Neuron (in vitro differentiated cells): ENCODE measurements at regions not wholly inside any gene's neighbourhood (a gene's known extent, or its start where the extent isn't known, plus 50 kb on each side); places are given as distances from the start of the nearest gene placed in this dataset.

Experiments used
- H2AFZ ChIP-seq: one replicate; pipeline ENCODE4 v1.6.1; 2013; ENCODE audit warnings: low read depth, mild to moderate bottlenecking, inconsistent platforms, low read length, moderate library complexity
- H3K27me3 ChIP-seq: one replicate; pipeline ENCODE4 v1.6.1; 2013; ENCODE audit warnings: low read length; ENCODE audit not compliant: insufficient read depth
- H3K36me3 ChIP-seq: one replicate; pipeline ENCODE4 v1.6.1; 2013; ENCODE audit warnings: low read length; ENCODE audit not compliant: insufficient read depth
- H3K4me1 ChIP-seq: one replicate; pipeline ENCODE4 v1.6.1; 2013; ENCODE audit warnings: low read length; ENCODE audit not compliant: insufficient read depth
- H3K4me3 ChIP-seq: 2 replicates; pipeline ENCODE4 v1.5.1; 2013; ENCODE audit warnings: mild to moderate bottlenecking, low read length, moderate library complexity
- H3K9me3 ChIP-seq: one replicate; pipeline ENCODE4 v1.6.1; 2013; ENCODE audit warnings: low read length

DNA sequence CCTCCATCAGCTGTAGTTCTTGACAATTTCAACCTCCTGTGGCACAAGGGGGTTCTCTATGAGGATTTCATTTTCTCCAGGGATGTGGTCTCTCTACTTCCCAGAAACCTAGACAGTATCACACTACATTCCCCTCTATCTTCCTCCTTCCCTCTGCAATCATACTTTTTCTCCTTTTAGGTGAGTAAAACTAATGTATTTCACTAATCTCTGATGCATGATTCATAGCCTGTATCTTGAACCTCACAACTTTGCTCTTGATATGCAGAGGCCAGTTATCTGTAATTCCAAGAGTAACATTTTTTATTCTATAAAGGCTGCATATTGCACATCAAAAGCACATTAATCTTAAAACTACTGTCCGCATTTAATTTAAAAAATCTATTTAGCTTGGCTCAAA is 449.6 kb downstream of the RFPL4B start:
- Histone ChIP-seq H3K4me1 (no peaks in the 10 kb centered on the region), H2AFZ (no peak overlapping the region), H3K27me3 (no peaks in the 10 kb centered on the region)

DNA sequence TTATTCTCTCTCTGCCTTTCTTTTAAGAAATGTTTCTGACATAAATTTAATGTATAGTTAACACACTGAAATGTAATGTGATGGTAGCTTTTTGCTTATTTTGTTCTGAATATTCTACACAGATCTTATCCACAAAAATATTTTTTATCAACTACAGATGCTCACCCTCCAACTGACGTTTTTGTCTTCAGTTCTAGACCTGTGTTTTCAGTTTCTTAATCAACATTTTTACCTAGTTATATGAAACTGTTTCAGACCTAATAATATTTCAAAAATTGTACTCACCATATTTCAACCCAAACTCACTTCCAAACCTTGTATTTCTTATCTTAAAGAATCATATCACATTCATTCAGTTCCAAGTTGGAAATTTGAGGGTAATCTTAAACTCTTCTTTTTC is 452.8 kb downstream of the RFPL4B start:
- Histone ChIP-seq H3K4me1 (no peaks in the 10 kb centered on the region), H3K4me3 (no peak overlapping the region), H3K36me3 (no peaks in the 10 kb centered on the region), H3K9me3 (no peaks in the 10 kb centered on the region), H3K27me3 (no peaks in the 10 kb centered on the region), H2AFZ (no peak overlapping the region)

More for the DNA sequence above, 449.6 kb downstream of the RFPL4B start:
- Histone ChIP-seq H3K9me3 (no peaks in the 10 kb centered on the region), H3K36me3 (no peaks in the 10 kb centered on the region), H3K4me3 (no peak overlapping the region)

DNA sequence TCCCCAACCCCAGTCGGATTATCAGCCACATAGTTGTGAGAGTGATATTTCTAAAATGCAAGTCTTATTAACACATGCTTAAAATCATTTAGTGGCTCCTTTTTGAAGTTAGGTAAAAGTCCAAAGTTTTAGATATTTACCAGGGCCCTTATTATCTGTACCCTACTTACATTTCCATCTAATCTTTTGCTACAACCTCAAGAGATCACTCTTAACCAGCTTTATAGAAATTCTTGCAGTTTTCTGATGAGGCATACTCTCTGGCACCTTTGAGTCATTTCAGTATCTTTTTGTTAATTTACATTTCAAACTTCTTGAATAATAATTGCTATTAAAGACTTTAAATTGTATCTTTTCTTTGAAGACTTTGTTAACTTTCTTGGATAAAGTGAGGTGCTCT is 453.3 kb downstream of the RFPL4B start:
- no peaks in the 10 kb centered on the region for H3K4me1 ChIP-seq
- H3K4me3 ChIP-seq = no peak overlapping the region
- H2AFZ ChIP-seq = no peak overlapping the region
- no peaks in the 10 kb centered on the region for H3K9me3 ChIP-seq
- H3K27me3 ChIP-seq = no peaks in the 10 kb centered on the region
- H3K36me3 ChIP-seq = no peaks in the 10 kb centered on the region

DNA sequence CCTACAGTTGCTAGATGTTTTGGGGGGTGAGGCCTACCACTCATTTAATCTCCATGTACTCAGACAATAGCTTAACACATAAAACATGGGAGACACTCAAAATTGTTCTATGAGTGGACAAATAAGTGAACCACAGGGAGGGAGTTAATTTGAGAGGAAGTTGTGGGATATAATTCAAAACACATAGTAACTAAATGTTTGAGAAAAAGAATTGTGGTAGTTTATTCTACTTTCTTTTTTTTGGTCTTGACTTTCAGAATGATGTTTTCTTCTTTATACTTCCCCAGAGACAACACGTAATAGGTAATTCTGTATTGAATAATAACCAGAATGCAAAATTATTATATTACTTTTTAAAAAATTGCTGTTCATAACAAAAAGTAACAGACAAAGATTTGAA is 453.8 kb downstream of the RFPL4B start:
- H3K4me1 ChIP-seq = no peaks in the 10 kb centered on the region
- no peaks in the 10 kb centered on the region for H3K27me3 ChIP-seq
- H2AFZ ChIP-seq = no peak overlapping the region
- no peaks in the 10 kb centered on the region for H3K36me3 ChIP-seq
- H3K9me3 ChIP-seq = no peaks in the 10 kb centered on the region
- H3K4me3 ChIP-seq = no peak overlapping the region

DNA sequence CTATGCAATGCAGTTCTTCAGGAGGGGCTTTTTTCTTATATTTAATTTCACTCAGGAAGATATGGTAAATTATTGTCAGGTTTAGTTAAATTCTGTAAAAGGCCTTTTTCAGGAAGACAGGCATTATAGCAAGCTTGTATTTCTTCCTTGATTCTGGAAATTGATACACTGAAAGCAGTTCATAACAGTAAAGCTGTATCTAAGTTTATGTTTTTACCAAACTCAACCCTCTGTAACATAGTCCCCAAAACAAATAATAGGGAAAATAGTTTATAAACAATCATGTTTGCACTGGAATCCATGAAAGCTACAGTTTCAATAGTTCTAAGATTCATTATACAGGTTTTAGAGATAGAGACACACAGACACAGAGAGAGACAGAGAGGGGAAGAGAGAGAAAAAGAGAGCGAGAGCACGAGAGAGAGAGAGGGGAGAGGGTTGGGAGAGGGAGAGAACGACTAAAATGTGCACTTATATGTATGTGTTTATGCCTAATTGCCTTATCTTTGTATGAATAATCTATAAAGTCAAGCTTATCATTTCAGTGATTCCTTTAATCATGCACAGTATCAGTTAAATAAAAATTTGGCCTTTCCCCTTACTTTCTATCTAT is 454.4 kb downstream of the RFPL4B start:
- no peaks in the 10 kb centered on the region for H3K27me3 ChIP-seq
- H3K4me3 ChIP-seq = no peak overlapping the region
- no peaks in the 10 kb centered on the region for H3K36me3 ChIP-seq
- peak overlapping the region; percentile 28 for H2AFZ ChIP-seq
- no peaks in the 10 kb centered on the region for H3K4me1 ChIP-seq
- H3K9me3 ChIP-seq = no peaks in the 10 kb centered on the region

DNA sequence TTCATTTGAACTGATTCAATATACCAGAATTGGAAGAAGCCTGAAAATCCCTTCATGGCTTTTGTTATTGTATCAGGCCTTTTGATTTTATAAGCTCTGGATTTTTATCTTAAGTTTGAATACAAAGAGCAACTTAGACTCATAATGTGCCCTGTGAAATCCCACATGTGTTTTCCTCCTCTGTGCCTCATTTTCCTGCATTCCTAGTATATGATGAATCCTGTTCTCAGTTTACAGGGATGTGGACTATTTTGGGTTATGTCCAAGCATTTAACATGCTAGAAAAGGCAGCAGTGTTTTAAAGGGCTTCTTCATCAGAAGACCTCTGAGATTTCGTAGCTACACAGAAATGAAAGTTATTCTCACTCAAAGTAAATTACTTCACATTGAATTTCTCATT is 455.0 kb downstream of the RFPL4B start:
- Histone ChIP-seq H3K9me3 (no peaks in the 10 kb centered on the region), H3K4me1 (no peaks in the 10 kb centered on the region), H3K4me3 (no peak overlapping the region), H3K27me3 (no peaks in the 10 kb centered on the region), H3K36me3 (no peaks in the 10 kb centered on the region), H2AFZ (peak overlapping the region; percentile 28)

DNA sequence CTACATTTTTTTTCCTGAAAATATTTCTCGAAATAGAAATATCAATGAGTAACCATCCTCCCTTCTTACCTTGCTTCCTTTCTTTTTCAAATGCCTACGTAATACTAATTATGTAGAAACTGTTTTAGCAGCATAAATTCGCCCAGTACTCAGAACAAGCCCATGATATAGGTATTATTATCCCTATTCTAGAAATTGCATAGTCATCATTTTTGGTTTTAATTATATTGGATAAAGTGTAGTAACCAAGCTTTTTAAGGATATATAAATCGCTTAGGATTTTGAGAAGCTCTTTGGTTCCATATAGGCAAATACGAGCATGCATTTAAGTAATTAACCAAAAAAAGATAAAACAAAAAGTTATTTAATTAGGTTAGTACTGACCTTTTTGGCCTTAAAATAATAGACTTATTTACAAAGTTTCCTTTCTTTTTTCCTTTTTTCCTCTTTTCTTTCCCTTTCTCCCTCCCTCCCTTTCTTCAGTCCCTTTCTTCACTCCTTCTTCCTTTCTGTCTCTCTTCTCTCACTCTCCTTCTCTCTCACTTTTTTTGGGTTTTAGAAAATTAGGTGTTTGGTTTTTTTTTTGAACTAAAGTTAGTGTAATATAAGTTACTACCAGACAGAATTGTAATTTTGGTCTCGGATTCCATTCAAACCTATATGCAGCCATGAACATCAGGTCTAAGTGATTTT is 457.7 kb downstream of the RFPL4B start:
- Histone ChIP-seq H3K36me3 (no peaks in the 10 kb centered on the region), H3K4me3 (no peak overlapping the region), H3K9me3 (no peaks in the 10 kb centered on the region), H3K27me3 (no peaks in the 10 kb centered on the region), H2AFZ (no peak overlapping the region), H3K4me1 (no peaks in the 10 kb centered on the region)

DNA sequence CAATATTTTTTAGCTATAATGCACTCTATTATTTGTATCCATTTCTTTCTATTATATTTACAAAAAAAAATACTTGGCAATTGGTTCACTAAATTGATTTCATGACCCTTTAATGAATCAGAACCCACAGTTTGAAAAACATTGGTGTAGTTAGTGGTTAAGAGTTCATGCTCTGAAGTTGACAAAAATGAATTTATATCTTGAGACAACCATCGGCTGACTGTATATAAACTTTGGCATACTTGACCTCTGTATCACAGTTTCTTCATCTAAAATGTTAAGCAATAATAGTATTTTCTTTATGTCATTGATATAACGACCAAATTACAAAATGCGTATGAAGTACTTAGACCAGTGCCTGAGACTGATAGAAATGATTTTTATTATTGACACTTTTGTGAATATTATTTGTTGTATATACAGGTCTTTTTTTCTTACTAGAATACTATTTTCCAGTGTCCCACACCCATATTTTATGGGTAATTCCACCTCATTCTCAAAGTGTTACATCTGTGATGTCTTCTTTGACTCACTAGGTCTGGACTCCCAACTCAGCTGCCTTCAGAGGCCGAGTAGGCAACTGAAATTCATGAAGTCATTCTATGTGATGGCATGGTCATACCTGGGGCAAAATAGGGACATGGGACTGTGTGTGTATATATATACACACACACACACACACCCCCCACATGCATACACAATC is 459.2 kb downstream of the RFPL4B start:
- Histone ChIP-seq H3K27me3 (no peaks in the 10 kb centered on the region), H3K9me3 (no peaks in the 10 kb centered on the region), H3K4me3 (no peak overlapping the region), H3K4me1 (no peaks in the 10 kb centered on the region), H3K36me3 (no peaks in the 10 kb centered on the region), H2AFZ (no peak overlapping the region)

DNA sequence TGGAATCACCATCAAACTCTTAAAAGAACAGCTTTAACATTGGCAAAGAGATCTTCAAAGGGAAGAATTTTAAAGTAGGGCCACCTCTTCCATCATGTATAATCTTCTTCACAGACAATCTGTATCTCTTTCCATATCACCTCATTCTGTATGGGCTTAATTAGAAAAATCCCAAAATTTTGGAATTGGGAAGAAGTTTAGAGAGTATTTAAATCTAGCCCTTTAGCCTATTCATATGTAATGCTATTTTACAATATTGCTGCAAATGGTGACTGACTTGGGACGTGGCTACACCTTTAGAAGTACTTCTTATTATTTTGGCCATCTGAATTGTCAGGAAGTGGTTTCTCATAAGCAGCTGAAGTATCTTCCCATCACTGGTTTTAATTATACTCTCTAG is 474.3 kb downstream of the RFPL4B start:
- no peaks in the 10 kb centered on the region for H3K9me3 ChIP-seq
- H3K27me3 ChIP-seq = no peaks in the 10 kb centered on the region
- no peaks in the 10 kb centered on the region for H3K36me3 ChIP-seq
- no peak overlapping the region for H2AFZ ChIP-seq
- H3K4me1 ChIP-seq = no peaks in the 10 kb centered on the region
- H3K4me3 ChIP-seq = no peak overlapping the region

DNA sequence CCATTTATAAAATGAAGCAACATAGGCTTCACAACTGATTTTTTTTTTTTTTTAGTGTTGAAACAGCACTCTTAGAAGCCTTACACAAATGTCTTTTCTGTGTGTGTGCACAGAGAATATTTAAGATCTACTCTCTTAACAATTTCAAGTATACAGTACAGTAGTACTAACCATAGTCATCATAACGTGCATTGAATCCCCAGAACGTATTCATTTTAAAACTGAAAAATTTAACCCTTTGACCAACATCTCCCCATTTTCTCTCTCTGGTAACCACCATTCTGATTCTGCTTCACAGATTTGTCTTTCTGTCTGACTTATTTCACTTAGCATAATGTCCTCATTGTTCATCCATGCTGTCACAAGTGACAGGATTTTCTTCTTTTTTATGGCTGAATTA is 475.6 kb downstream of the RFPL4B start:
- H3K4me3 ChIP-seq = no peak overlapping the region
- no peaks in the 10 kb centered on the region for H3K9me3 ChIP-seq
- H2AFZ ChIP-seq = no peak overlapping the region
- H3K36me3 ChIP-seq = no peaks in the 10 kb centered on the region
- no peaks in the 10 kb centered on the region for H3K27me3 ChIP-seq
- no peaks in the 10 kb centered on the region for H3K4me1 ChIP-seq

DNA sequence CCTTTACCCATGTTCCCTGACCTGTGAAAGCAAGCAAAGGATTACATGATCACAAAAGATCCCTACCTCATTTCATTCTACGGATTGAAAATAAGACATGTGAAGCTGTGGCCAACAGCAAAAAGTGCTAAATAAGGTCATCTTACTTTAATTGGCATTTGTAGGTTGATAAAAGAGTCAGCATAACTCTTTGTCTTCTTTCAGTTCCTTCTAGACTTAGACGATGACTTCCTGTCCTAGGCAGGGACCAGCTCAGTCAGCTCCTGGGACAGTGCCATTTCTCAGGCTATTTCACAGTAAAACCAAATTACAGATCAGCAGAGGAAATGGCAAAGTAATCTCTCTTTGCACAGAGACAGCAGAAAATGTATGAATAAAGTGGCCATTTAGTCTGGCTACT is 480.7 kb downstream of the RFPL4B start:
- no peak overlapping the region for H3K4me3 ChIP-seq
- H3K4me1 ChIP-seq = peaks cover 3% of the 10 kb centered on the region
- H3K27me3 ChIP-seq = no peaks in the 10 kb centered on the region
- no peaks in the 10 kb centered on the region for H3K36me3 ChIP-seq
- H2AFZ ChIP-seq = peak overlapping the region; percentile 73
- no peaks in the 10 kb centered on the region for H3K9me3 ChIP-seq

DNA sequence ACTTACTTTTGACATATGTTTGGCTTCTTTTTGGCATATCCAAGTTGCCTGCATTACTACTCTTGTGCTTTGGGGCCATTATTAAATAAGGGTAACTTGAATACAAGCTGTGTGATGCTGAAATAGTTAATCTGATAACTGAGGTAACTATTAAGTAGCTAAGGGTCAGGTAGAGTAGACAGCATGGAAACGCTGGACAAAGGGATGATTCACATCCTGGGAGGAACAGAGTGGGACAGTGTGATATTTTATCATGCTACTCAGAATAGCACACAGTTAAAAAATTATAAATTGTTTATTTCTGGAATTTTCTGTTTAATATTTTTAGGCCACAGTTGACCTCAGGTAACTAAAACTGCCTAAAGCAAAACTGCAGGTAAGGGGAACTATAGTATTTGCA is 483.9 kb downstream of the RFPL4B start:
- H2AFZ ChIP-seq = no peak overlapping the region
- no peaks in the 10 kb centered on the region for H3K36me3 ChIP-seq
- no peaks in the 10 kb centered on the region for H3K27me3 ChIP-seq
- H3K4me3 ChIP-seq = no peak overlapping the region
- H3K9me3 ChIP-seq = no peaks in the 10 kb centered on the region
- peaks cover 3% of the 10 kb centered on the region for H3K4me1 ChIP-seq

DNA sequence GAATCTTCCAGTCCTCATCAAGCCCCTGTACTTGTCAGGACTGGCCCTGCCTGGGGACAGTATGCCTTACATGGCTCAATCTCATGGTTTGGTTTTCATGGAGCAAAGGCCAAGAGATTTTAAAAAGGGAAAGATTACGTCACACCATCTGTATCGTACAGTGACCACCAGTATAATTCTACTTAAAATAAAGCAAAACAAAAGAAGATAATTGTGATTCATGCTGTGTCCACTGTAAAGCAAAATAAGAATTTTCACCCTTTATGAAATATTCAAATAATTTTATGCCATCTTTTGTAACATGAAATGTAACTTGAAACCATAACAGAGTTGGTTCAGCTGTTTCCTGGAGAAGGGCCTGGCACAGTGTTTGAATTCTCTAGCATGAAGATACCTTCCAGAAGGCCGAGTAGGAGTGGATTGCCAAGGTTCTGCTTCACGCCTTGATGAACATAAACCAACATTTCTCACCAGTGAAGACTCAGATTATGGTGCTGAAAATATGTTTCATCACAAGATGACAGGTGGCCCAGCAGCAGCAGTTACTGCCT is 486.5 kb downstream of the RFPL4B start:
- Histone ChIP-seq H3K4me1 (peaks cover 2% of the 10 kb centered on the region), H3K9me3 (no peaks in the 10 kb centered on the region), H3K27me3 (no peaks in the 10 kb centered on the region), H3K4me3 (no peak overlapping the region), H3K36me3 (no peaks in the 10 kb centered on the region), H2AFZ (no peak overlapping the region)
